RWPE2 (cell line): ENCODE measurements at regions not wholly inside any gene's neighbourhood (a gene's known extent, or its start where the extent isn't known, plus 50 kb on each side); places are given as distances from the start of the nearest gene placed in this dataset.

Experiments used
- ATAC-seq: fragments of 200-7000 bp; cut with Tn5 transposase; 3 replicates; pipeline ENCODE4 v1.9.1; 2021; ENCODE audit warnings: low read depth
- DNase-seq: peaks from one replicate; pipeline ENCODE4 v3.0.0-alpha.2; 2020; ENCODE audit warnings: low spot score
- H3K27ac ChIP-seq: fragments of 450-650 bp; 2 replicates; pipeline ENCODE4 v1.5.1; 2017; ENCODE audit warnings: mild to moderate bottlenecking; ENCODE audit not compliant: poor library complexity, severe bottlenecking
- H3K27me3 ChIP-seq: fragments of 250-450 bp; sonication (Bioruptor Pico); 2 replicates; pipeline ENCODE4 v1.5.1; 2021; ENCODE audit warnings: mild to moderate bottlenecking, moderate library complexity; ENCODE audit not compliant: insufficient read depth, poor library complexity, severe bottlenecking
- H3K36me3 ChIP-seq: fragments of 250-450 bp; sonication (Bioruptor Pico); 2 replicates; pipeline ENCODE4 v1.5.1; 2020; ENCODE audit warnings: low read depth, mild to moderate bottlenecking, moderate library complexity
- H3K4me1 ChIP-seq: fragments of 250-450 bp; sonication (Bioruptor Pico); 2 replicates; pipeline ENCODE4 v1.5.1; 2021; ENCODE audit warnings: mild to moderate bottlenecking, moderate library complexity; ENCODE audit not compliant: insufficient read depth, poor library complexity, severe bottlenecking
- H3K4me3 ChIP-seq: fragments of 250-450 bp; sonication (Bioruptor Pico); 2 replicates; pipeline ENCODE4 v1.5.1; 2021; ENCODE audit warnings: mild to moderate bottlenecking, moderate library complexity; ENCODE audit not compliant: severe bottlenecking
- H3K9me3 ChIP-seq: fragments of 250-450 bp; sonication (Bioruptor Pico); 2 replicates; pipeline ENCODE4 v1.5.1; 2021; ENCODE audit warnings: mild to moderate bottlenecking, moderate library complexity; ENCODE audit not compliant: severe bottlenecking
- CTCF ChIP-seq: fragments of 450-650 bp; IDR thresholded peaks from one replicate; pipeline ENCODE4 v1.5.1; 2017; ENCODE audit warnings: mild to moderate bottlenecking, moderate library complexity; ENCODE audit not compliant: poor library complexity, severe bottlenecking

DNA sequence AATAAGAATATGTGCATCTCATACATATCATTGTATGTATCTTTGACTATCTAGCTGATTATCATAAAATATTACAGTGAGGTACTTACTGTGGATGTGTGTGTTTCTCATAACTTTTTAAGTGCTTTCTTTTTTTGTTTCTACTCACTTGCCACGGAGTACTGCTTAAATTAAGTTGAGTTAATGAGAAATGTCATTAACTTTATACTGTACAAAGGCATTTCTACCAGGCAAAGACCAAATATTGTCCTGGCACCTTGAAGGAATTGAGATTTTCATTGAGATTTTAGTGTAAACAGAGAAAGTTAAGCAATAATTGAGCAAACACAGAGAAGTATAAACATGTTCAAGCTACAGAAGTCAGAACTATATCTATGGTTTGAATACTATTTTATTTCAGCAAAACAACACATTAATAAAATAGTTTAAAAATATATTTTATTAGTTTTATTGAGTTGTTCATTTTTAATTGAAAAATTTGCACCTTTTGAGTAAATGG is 1750.0 kb downstream of the PCDH7 start:
- Histone ChIP-seq H3K36me3 (no peaks in the 10 kb centered on the region), H3K9me3 (no peaks in the 10 kb centered on the region), H3K4me3 (no peak overlapping the region), H3K27me3 (no peaks in the 10 kb centered on the region), H3K4me1 (peaks cover 6% of the 10 kb centered on the region), H3K27ac (no peak overlapping the region)
- DNase-seq (no peak), ATAC-seq (no peak)
- TF ChIP-seq CTCF: no peak

DNA sequence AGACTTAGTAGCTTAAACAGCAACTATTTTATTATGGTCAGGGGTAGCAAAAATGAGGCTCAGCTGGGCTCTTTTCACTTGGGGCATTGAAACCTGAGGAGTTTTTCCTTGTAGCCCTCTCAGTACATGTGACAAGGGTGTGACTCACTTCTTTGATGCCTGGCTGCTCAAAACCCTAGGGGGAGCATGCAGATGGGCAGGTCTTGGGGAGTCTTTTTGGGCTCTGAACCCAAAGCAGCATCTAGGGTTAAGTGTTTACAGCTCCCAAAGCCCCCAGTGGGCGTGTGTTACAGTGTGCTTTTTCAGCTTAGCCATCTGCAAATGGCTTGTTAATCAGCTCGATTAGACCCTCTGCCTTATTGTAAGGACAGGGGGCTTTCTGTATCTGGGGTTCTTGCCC is 1752.7 kb downstream of the PCDH7 start:
- Histone ChIP-seq H3K9me3 (no peaks in the 10 kb centered on the region), H3K36me3 (no peaks in the 10 kb centered on the region), H3K27ac (no peak overlapping the region), H3K4me3 (no peak overlapping the region), H3K4me1 (peaks cover 6% of the 10 kb centered on the region), H3K27me3 (no peaks in the 10 kb centered on the region)
- ATAC-seq: no peak
- no peak for TF ChIP-seq CTCF
- no peak for DNase-seq

DNA sequence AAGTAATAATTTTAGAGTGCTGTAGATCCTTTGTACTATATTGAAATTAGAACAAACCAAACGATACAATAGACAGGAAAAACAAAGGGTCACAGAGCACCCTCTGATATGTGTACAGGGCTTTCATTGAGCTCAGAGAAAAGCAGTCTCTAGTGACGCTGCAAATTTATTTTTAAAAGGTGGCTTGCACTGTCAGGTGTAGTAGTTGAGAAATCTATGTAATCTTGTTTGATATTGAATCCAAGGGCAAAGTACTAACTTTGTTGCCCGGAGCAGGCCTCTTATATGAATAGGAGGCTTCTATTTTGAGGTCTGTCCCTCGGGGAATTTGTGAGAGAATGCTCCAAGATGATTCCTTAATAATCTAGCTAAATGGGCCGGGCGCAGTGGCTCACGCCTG is 1755.5 kb downstream of the PCDH7 start:
- ATAC-seq: no peak
- H3K36me3 ChIP-seq: no peaks in the 10 kb centered on the region
- no peaks in the 10 kb centered on the region for H3K9me3 ChIP-seq
- no peak overlapping the region for H3K27ac ChIP-seq
- H3K4me1 ChIP-seq: no peaks in the 10 kb centered on the region
- H3K27me3 ChIP-seq: no peaks in the 10 kb centered on the region
- DNase-seq: no peak
- H3K4me3 ChIP-seq: no peak overlapping the region
- TF ChIP-seq CTCF: no peak

DNA sequence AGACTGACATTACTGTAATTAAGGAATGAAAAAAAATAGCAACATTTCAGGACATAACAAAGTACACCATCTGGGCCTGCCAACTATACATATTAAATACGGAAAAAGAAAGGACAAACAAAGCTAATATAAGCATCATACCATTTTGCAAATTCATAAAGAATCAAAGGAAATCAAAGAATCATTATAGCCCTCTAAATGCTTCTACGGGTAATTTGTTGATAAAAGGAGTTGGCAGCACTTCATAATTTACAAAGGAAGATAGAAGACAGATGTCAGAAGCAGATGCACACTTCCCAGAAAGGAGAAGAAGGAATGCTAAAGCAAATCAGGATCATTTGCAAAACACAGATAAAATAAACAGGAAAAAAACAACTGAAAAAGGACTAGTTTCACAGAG is 1757.3 kb downstream of the PCDH7 start:
- H3K27ac ChIP-seq: no peak overlapping the region
- no peak overlapping the region for H3K4me3 ChIP-seq
- DNase-seq (no peak), ATAC-seq (no peak)
- no peaks in the 10 kb centered on the region for H3K9me3 ChIP-seq
- no peaks in the 10 kb centered on the region for H3K36me3 ChIP-seq
- no peak for TF ChIP-seq CTCF
- no peaks in the 10 kb centered on the region for H3K27me3 ChIP-seq
- no peaks in the 10 kb centered on the region for H3K4me1 ChIP-seq

- no peak overlapping the region for H3K4me3 ChIP-seq
- no peak for DNase-seq
- no peak overlapping the region for H3K27ac ChIP-seq
- peaks cover 9% of the 10 kb centered on the region for H3K4me1 ChIP-seq
- TF ChIP-seq CTCF: no peak
- no peak for ATAC-seq
- no peaks in the 10 kb centered on the region for H3K36me3 ChIP-seq
- no peaks in the 10 kb centered on the region for H3K27me3 ChIP-seq
- H3K9me3 ChIP-seq: no peaks in the 10 kb centered on the region
Measured at GRCh38 chr4:32485956-32486355, 1765.8 kb downstream of the PCDH7 start.
